SU-DHL-6 (cell line): ENCODE measurements at regions not wholly inside any gene's neighbourhood (a gene's known extent, or its start where the extent isn't known, plus 50 kb on each side); places are given as distances from the start of the nearest gene placed in this dataset.

ENCODE experiments used
- H2AFZ ChIP-seq: fragments of 200-600 bp; sonication (generic); 2 replicates; pipeline ENCODE4 v1.6.1; 2014; ENCODE audit warnings: low read depth, mild to moderate bottlenecking, moderate library complexity, mixed read lengths, antibody characterized with exemption, low read length; ENCODE audit not compliant: severe bottlenecking
- H3F3A ChIP-seq: fragments of 200-600 bp; shearing (Covaris generic); 2 replicates; pipeline ENCODE4 v1.6.0; 2016; ENCODE audit warnings: antibody characterized with exemption, mild to moderate bottlenecking; ENCODE audit not compliant: insufficient read depth
- H3K27ac ChIP-seq: fragments of 200-600 bp; sonication (generic); 2 replicates; pipeline ENCODE4 v1.5.1; 2016; ENCODE audit warnings: low read depth, mild to moderate bottlenecking, low read length, moderate library complexity, mixed read lengths
- H3K27me3 ChIP-seq: fragments of 200-600 bp; sonication (generic), shearing (Covaris generic); 2 replicates; pipeline ENCODE4 v1.6.0; 2014; ENCODE audit warnings: mild to moderate bottlenecking, low read length
- H3K36me3 ChIP-seq: fragments of 200-600 bp; sonication (generic); 2 replicates; pipeline ENCODE4 v1.6.1; 2014; ENCODE audit warnings: mild to moderate bottlenecking, low read length, mixed read lengths
- H3K4me2 ChIP-seq: fragments of 300-600, 200-600 bp; shearing (Covaris generic), sonication (generic); 2 replicates; pipeline ENCODE4 v1.6.0; 2014; ENCODE audit warnings: low read length, low read depth, mild to moderate bottlenecking; ENCODE audit not compliant: poor library complexity, severe bottlenecking
- H3K4me3 ChIP-seq: fragments of 200-600 bp; sonication (generic); 2 replicates; pipeline ENCODE4 v1.5.1; 2014; ENCODE audit warnings: antibody characterized with exemption, low read length, mild to moderate bottlenecking, mixed read lengths; ENCODE audit not compliant: insufficient read depth, poor library complexity, severe bottlenecking
- H3K79me2 ChIP-seq: fragments of 200-600 bp; sonication (generic); 2 replicates; pipeline ENCODE4 v1.6.1; 2014; ENCODE audit warnings: mild to moderate bottlenecking, low read length, moderate library complexity; ENCODE audit not compliant: insufficient read depth
- H3K9ac ChIP-seq: fragments of 200-600 bp; sonication (generic); 2 replicates; pipeline ENCODE4 v1.7.0; 2014; ENCODE audit warnings: mild to moderate bottlenecking, low read length
- H3K9me2 ChIP-seq: fragments of 200-600 bp; sonication (generic); replicated peaks from 2 replicates; pipeline ENCODE4 v1.6.1; 2014; ENCODE audit warnings: low read length; ENCODE audit not compliant: insufficient read depth
- H3K9me3 ChIP-seq: fragments of 200-600 bp; sonication (generic); 2 replicates; pipeline ENCODE4 v1.6.1; 2014; ENCODE audit warnings: low read length, mixed read lengths; ENCODE audit not compliant: insufficient read depth
- H4K20me1 ChIP-seq: fragments of 200-600 bp; sonication (generic); 2 replicates; pipeline ENCODE4 v1.6.1; 2014; ENCODE audit warnings: low read depth, mild to moderate bottlenecking, antibody characterized with exemption, low read length, moderate library complexity, mixed read lengths
- EZH2phosphoT487 ChIP-seq: fragments of 200-600 bp; sonication (generic), shearing (Covaris generic); conservative IDR thresholded peaks from 2 replicates; pipeline ENCODE4 v1.6.1; 2018; ENCODE audit warnings: mild to moderate bottlenecking, antibody characterized with exemption, low read length, moderate library complexity, mixed read lengths
- TF ChIP-seq, protein P1 (sequence below): fragments of 200-600 bp; sonication (generic); IDR thresholded peaks from one replicate; pipeline ENCODE4 v1.5.1; 2017; ENCODE audit warnings: antibody characterized with exemption, mild to moderate bottlenecking, low read length, moderate library complexity; ENCODE audit not compliant: insufficient read depth, poor library complexity, severe bottlenecking

DNA sequence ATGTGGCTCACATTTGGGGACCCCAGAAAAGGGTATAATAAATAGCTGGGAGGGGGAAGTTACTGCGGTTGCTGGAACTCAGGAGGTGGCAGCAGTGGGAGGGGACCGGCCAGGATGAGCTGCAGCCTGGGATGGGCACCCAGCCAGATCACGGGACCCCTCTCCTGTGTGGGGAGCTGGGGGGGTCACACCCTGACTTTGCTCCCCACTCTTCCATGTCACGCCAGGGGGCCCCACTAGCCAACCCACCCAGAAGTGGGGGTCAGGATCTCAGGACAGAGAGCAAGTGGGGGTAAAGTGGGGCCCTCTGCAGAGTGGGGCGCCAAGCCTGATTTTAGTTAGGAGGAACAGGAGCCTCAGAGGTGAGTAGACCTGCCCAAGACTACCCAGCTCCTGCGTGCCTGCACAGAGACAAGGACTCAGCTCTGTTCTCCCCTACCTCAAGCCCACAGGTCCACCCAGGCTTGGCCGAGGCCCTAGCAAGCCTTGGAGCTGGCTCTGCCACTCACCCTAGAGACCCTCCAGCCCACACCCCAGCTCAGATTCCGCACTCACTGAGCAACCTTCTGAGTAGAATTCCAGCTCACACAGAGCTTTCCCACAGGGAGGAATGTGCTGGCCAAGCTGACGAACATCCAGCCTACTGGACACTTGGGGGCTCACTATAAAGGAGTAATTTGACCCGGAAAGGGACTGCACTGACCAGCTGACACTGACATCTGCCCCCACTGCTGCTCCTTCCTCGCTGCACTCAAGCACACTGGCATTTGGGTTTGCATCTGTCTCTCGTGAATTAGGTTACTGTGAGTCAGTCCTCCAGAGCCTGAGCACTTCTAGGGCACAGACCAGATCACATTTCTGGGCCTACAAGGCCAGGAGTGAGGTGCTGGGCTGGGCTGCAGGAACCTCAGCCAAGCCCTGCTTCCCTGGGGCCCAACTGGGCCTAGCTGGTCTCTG lies 310.1 kb downstream of the C16orf95 start:
- TF ChIP-seq EZH2phosphoT487: no peak
- TF ChIP-seq, protein P1, sequence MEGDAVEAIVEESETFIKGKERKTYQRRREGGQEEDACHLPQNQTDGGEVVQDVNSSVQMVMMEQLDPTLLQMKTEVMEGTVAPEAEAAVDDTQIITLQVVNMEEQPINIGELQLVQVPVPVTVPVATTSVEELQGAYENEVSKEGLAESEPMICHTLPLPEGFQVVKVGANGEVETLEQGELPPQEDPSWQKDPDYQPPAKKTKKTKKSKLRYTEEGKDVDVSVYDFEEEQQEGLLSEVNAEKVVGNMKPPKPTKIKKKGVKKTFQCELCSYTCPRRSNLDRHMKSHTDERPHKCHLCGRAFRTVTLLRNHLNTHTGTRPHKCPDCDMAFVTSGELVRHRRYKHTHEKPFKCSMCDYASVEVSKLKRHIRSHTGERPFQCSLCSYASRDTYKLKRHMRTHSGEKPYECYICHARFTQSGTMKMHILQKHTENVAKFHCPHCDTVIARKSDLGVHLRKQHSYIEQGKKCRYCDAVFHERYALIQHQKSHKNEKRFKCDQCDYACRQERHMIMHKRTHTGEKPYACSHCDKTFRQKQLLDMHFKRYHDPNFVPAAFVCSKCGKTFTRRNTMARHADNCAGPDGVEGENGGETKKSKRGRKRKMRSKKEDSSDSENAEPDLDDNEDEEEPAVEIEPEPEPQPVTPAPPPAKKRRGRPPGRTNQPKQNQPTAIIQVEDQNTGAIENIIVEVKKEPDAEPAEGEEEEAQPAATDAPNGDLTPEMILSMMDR: no peak
- Histone ChIP-seq H3K9me3 (no peaks in the 10 kb centered on the region), H3K9me2 (no peaks in the 10 kb centered on the region)

DNA sequence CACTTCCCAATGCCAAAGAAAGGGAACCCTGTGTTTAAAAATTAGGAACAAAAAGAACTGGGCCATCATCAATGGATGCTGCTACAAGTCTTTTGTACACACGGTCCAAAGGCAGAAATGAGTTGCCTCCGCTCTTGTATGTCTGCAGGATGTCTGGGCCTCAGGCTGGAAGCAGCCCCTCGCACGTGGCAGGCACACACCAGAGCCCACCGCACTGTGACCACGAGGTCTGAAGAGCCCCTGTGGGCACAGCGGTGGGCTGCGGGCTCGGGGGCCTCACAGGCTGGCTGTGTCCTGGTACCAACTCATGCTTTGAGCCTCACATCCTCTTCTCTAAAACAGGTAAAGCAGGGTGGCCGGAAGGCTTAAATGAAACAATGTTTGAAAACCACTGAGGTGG lies 309.3 kb downstream of the C16orf95 start:
- H3K9me2 ChIP-seq: no peaks in the 10 kb centered on the region
- H3K9ac ChIP-seq: no peak overlapping the region
- no peak overlapping the region for H2AFZ ChIP-seq
- no peaks in the 10 kb centered on the region for H4K20me1 ChIP-seq
- H3K9me3 ChIP-seq: no peaks in the 10 kb centered on the region
- no peak overlapping the region for H3K4me3 ChIP-seq
- H3K27me3 ChIP-seq: no peaks in the 10 kb centered on the region
- H3K36me3 ChIP-seq: no peaks in the 10 kb centered on the region
- TF ChIP-seq, protein P1: no peak
- TF ChIP-seq EZH2phosphoT487: no peak
- no peaks in the 10 kb centered on the region for H3F3A ChIP-seq
- no peak overlapping the region for H3K27ac ChIP-seq
- H3K79me2 ChIP-seq: no peaks in the 10 kb centered on the region
- no peak overlapping the region for H3K4me2 ChIP-seq

More for the DNA sequence above, 310.1 kb downstream of the C16orf95 start:
- Histone ChIP-seq H3F3A (no peaks in the 10 kb centered on the region), H3K36me3 (no peaks in the 10 kb centered on the region), H3K27ac (no peak overlapping the region), H3K4me3 (no peak overlapping the region), H3K27me3 (no peaks in the 10 kb centered on the region), H4K20me1 (no peaks in the 10 kb centered on the region), H2AFZ (no peak overlapping the region), H3K4me2 (no peak overlapping the region), H3K9ac (no peak overlapping the region), H3K79me2 (no peaks in the 10 kb centered on the region)

DNA sequence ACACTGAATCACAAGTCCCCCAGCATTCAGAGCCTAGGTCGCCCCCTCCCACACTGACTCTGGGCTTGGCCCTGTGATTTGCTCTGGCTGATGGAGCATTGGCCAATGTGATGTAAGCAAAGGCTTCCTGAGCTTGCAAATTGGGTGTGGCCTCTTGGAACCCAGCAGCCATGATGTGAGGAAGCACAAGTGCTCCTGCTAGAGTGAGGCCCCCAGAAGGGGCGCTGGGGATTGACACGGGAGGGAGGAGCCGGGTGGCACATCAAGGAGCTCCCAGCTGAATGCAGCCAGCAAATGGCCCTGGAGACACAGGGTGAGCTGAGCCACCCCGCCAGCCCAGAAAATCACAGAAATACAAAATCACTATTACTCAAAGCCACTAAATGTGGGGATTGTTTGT lies 308.5 kb downstream of the C16orf95 start:
- Histone ChIP-seq H3F3A (no peaks in the 10 kb centered on the region), H3K27me3 (no peaks in the 10 kb centered on the region)

More for the DNA sequence above, 308.5 kb downstream of the C16orf95 start:
- no peak overlapping the region for H3K9ac ChIP-seq
- TF ChIP-seq, protein P1: no peak
- no peak for TF ChIP-seq EZH2phosphoT487
- no peak overlapping the region for H3K4me2 ChIP-seq
- no peaks in the 10 kb centered on the region for H4K20me1 ChIP-seq
- no peaks in the 10 kb centered on the region for H3K9me3 ChIP-seq
- H3K9me2 ChIP-seq: no peaks in the 10 kb centered on the region
- H2AFZ ChIP-seq: no peak overlapping the region
- no peaks in the 10 kb centered on the region for H3K36me3 ChIP-seq
- no peak overlapping the region for H3K4me3 ChIP-seq
- no peaks in the 10 kb centered on the region for H3K79me2 ChIP-seq
- no peak overlapping the region for H3K27ac ChIP-seq
